ENCODE measurements at regions not wholly inside any gene's neighbourhood (a gene's known extent, or its start where the extent isn't known, plus 50 kb on each side); places are given as distances from the start of the nearest gene placed in this dataset.

DNA sequence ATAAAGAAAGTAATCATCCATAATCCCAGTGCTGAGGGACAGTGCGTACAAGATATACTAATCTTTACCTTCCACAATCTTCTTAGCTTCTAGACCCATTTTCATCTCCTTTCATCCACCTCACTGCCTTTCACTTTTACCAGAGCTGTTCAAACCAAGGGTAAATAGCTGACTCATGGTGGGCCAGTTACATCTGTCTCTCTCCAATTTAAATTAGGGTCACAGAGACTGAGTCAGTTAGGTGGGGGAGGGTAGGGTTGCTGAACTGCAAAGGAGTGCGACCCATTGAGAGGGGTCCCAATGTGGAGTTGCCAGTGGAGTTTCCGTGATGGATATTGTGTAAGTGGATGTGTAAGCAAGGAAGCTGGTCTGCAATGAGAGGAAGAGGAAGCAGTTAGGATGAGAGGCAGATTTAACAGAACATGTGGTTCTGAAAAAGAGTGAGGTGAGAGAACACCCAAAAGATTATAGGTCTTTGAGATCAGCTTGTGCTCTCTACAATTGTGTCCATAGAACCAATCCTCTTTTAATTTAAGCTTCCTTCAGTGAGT lies 83.5 kb downstream of the GP2 start:
- no peak for DNase-seq
- Histone ChIP-seq H3K27ac (no peak overlapping the region), H3K27me3 (ENCODE audit: insufficient read depth, low read depth, severe bottlenecking) (peaks cover 41% of the 10 kb centered on the region), H3K36me3 (no peaks in the 10 kb centered on the region), H3K4me3 (ENCODE audit: low read depth, low read length) (no peak overlapping the region), H3K9me3 (ENCODE audit: severe bottlenecking) (no peaks in the 10 kb centered on the region)
- TF ChIP-seq, protein P1, sequence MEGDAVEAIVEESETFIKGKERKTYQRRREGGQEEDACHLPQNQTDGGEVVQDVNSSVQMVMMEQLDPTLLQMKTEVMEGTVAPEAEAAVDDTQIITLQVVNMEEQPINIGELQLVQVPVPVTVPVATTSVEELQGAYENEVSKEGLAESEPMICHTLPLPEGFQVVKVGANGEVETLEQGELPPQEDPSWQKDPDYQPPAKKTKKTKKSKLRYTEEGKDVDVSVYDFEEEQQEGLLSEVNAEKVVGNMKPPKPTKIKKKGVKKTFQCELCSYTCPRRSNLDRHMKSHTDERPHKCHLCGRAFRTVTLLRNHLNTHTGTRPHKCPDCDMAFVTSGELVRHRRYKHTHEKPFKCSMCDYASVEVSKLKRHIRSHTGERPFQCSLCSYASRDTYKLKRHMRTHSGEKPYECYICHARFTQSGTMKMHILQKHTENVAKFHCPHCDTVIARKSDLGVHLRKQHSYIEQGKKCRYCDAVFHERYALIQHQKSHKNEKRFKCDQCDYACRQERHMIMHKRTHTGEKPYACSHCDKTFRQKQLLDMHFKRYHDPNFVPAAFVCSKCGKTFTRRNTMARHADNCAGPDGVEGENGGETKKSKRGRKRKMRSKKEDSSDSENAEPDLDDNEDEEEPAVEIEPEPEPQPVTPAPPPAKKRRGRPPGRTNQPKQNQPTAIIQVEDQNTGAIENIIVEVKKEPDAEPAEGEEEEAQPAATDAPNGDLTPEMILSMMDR (IDR thresholded peaks at IDR 0.05; ENCODE audit: low read depth, low read length) = no peak

GRCh38 chr16:20242568-20243255 lies 84.6 kb downstream of the GP2 start:
- Histone ChIP-seq H3K27me3 (ENCODE audit: insufficient read depth, low read depth, severe bottlenecking) (peaks cover 40% of the 10 kb centered on the region), H3K9me3 (ENCODE audit: severe bottlenecking) (no peaks in the 10 kb centered on the region), H3K36me3 (no peaks in the 10 kb centered on the region), H3K4me3 (ENCODE audit: low read depth, low read length) (no peak overlapping the region), H3K27ac (no peak overlapping the region)
- DNase-seq = no peak
- TF ChIP-seq, protein P1 (IDR thresholded peaks at IDR 0.05; ENCODE audit: low read depth, low read length) = no peak

- Histone ChIP-seq H3K27ac (no peak overlapping the region), H3K27me3 (ENCODE audit: insufficient read depth, low read depth, severe bottlenecking) (peaks cover 46% of the 10 kb centered on the region), H3K36me3 (no peaks in the 10 kb centered on the region), H3K4me3 (ENCODE audit: low read depth, low read length) (no peak overlapping the region), H3K9me3 (ENCODE audit: severe bottlenecking) (no peaks in the 10 kb centered on the region)
- TF ChIP-seq, protein P1 (IDR thresholded peaks at IDR 0.05; ENCODE audit: low read depth, low read length) = no peak
- DNase-seq = no peak
Measured at GRCh38 chr16:20241321-20241720, 86.0 kb downstream of the GP2 start.

GRCh38 chr16:20236579-20237289 lies 90.6 kb downstream of the GP2 start:
- Histone ChIP-seq H3K4me3 (ENCODE audit: low read depth, low read length) (no peak overlapping the region), H3K36me3 (no peaks in the 10 kb centered on the region), H3K27me3 (ENCODE audit: insufficient read depth, low read depth, severe bottlenecking) (peaks cover 71% of the 10 kb centered on the region), H3K9me3 (ENCODE audit: severe bottlenecking) (no peaks in the 10 kb centered on the region), H3K27ac (no peak overlapping the region)
- TF ChIP-seq, protein P1 (IDR thresholded peaks at IDR 0.05; ENCODE audit: low read depth, low read length) = no peak
- no peak for DNase-seq

- H3K27me3 ChIP-seq (ENCODE audit: insufficient read depth, low read depth, severe bottlenecking) = peaks cover 54% of the 10 kb centered on the region
- no peak for DNase-seq
- no peaks in the 10 kb centered on the region for H3K36me3 ChIP-seq
- H3K27ac ChIP-seq = no peak overlapping the region
- H3K4me3 ChIP-seq (ENCODE audit: low read depth, low read length) = no peak overlapping the region
- H3K9me3 ChIP-seq (ENCODE audit: severe bottlenecking) = no peaks in the 10 kb centered on the region
- TF ChIP-seq, protein P1 (IDR thresholded peaks at IDR 0.05; ENCODE audit: low read depth, low read length) = no peak
Measured at GRCh38 chr16:20225228-20225733, 102.0 kb downstream of the GP2 start.

Measured in WERI-Rb-1 (cell line).